GM19025 (cell line): ENCODE measurements at regions not wholly inside any gene's neighbourhood (a gene's known extent, or its start where the extent isn't known, plus 50 kb on each side); places are given as distances from the start of the nearest gene placed in this dataset.
A peak's percentile ranks its signal among the peaks of the same experiment; 100 is the strongest.

ENCODE experiments used
- ATAC-seq: cut with Tn5 transposase; IDR thresholded peaks from one replicate; pipeline ENCODE4 v1.9.1; 2021; ENCODE audit warnings: mild to moderate bottlenecking, low read depth, moderate library complexity; ENCODE audit not compliant: unreplicated experiment

DNA sequence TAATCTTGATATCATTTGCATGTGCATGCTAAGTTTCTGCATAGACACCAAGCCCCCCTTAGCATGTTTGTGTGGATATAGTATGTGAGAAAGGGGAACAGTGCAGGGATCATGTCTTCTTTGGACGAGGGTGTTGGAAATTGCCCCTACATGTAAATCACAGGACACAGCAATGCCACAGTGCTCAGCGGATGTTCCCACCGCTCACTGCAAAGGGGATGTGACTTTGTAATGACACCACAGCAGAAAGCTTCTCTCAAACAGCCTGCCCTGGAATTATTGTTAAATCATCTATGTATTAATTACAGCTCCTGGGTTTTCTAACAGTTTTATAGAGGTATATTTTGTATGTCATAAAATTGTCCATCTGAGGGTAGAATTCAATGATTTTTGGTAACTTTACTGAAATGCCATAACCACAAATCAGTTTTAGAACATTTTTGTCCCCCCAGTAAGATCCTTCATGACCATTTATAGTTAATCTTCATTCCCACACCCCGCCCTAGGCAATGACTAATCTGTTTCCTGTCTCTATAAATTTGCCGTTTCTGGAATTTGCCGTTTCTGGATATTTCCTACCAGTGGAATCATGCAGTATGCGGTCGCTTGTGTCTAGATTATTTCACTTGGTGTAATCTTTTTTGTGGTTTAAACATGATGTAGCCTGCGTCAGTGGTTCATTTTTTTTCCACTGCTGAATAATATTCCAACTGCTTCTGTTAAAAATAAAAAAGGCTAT lies 648.5 kb upstream of the WWC1 start:
- no peak for ATAC-seq

GRCh38 chr5:167643631-167644280 lies 647.7 kb upstream of the WWC1 start:
- ATAC-seq: no peak

GRCh38 chr5:167644619-167645018 lies 646.8 kb upstream of the WWC1 start:
- no peak for ATAC-seq

- no peak for ATAC-seq
Observed at GRCh38 chr5:167649471-167649870, 642.0 kb upstream of the WWC1 start.

- no peak for ATAC-seq
Observed at GRCh38 chr5:167652690-167653089, 638.8 kb upstream of the WWC1 start.

DNA sequence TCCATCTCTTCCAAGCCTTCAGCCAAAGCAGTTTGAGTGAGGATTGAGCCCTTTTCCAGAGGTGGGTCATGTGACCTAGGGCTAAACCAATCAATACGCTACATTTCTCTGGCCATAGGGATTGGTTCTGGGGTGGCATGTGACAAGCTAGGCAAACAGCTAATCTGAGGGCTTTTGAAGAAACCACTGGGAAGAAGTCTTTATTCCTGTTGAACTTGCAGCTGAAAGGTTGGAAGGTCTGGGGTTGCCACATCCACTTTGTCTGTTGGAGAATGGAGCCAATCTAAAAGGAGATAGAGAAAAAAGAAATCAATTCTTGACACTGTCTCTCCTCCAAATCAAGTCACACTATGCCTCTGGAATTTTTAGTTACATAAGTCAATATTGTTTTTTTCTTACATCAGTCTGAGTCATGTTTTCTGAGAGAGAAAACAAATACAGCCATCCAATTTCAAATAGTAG lies 637.8 kb upstream of the WWC1 start:
- ATAC-seq: no peak

- no peak for ATAC-seq
Observed at GRCh38 chr5:167657016-167657415, 634.4 kb upstream of the WWC1 start.

DNA sequence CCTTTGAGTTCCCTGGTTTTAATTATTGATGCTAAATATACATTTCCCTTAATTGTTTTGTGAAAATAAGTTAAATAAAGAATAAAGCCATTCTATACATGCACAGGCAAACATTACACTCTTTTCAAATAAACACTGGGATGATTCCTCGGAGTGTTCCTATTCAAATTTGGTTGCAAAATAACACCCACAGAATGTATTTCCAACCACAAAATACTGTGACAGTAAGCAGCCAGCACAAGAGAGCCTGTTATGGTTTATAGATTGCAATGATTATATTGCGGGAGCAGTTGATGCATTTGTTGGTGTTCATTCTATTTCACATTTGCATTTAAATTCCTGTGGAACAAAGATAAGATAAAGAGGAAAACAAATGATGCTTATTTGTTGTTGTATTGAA lies 632.6 kb upstream of the WWC1 start:
- ATAC-seq: no peak

DNA sequence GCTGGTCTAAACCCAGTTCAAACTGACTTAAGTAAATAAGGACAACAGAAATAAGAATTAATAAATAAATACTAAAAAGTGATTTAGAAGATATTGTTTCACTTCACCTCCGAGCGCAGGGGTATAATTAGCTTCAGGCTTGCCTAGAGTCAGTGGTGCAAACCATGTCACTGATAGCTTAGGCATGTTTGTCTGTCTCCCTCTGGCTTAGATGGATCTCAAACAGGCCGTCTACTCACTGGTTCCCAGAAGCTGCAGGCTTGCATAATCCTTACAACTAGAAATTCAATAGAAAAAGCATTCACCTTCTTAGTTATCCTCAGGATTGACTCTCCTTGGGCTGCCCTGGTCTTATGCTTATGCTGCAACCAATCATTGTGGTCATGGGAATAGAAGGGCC lies 629.8 kb upstream of the WWC1 start:
- ATAC-seq: no peak

DNA sequence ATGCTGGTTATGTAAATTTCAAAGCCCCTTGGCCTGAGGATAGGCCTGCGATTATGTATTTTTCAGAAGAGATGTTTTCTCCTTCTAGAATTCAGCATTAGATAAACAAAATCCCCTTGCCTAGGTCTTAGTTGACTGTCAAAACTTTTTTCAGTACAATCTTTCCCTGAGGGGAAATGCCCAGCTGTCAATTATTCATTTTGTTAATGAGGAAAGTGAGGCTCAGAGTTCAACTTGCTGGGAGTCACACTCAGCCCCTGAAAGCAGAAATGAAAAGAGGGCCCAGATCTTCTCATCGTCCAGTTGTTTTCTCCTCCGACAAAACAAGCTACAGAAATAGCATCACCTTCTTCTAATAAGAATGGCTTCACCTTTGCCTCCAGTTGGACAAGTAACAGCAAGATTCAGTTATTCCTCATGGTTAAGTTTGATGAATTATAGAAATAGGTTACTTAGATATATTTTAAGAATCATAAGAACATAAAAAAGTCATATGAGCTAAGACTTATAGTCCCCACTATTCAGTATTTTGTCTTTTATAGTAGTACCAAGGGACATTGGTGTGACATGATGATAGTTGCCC lies 627.1 kb upstream of the WWC1 start:
- peak; percentile 83 for ATAC-seq

- no peak for ATAC-seq
Observed at GRCh38 chr5:167665841-167666375, 625.5 kb upstream of the WWC1 start.

DNA sequence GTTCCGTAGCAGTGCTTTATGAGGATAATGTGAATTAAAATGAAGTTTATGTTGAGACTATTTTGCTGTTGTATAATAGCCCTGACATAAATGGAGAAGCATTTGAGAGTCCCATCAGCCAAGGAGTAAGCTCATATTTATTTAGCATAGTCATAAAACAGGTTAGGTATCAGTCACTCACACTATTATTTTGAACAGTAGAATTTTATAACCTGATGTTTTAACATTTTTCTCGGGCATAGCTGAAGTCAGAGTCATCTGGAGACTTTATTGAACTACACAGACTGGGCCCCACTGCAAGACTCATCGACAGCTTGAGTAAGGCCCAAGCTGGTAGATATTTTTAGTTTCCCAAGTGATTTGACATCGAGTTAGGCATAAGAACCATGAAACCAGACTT lies 620.3 kb upstream of the WWC1 start:
- no peak for ATAC-seq

DNA sequence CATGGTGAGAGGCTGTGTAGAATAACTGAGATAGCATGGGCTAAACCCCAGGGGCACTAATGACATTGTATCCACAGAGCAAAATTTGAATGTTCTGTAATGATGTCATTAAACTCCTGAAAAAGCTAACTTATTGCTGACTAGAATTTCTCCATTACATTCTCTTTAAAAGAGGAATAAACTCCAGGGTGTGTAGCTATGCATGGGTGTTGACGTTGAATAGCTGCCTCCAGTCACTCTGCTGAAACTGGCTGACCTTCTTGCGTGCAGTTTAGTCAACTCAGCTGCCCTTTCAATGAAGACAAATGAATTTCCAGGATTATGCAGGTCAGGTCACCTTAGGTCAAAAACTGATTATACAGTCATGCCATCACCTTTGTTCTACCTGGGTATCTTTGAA lies 617.5 kb upstream of the WWC1 start:
- ATAC-seq: no peak

DNA sequence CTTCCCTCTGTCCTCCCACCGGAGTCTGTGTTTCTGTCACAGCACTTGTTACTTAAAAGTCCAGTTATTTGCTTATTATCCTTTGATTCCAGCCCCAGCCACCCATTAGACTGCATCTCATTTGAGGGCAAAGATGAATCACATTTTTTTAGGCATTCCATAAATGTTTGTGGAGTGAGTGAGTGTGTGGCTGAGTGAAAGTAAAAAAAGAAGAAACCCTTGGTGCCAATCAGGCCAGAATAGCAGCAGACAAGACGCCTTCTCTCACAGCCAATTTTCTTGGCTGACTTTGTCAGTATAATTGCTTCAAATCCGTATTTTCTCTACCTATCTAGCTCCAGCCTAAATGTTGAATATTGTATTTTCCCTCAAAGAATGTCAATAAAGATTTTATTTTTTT lies 613.0 kb upstream of the WWC1 start:
- no peak for ATAC-seq

DNA sequence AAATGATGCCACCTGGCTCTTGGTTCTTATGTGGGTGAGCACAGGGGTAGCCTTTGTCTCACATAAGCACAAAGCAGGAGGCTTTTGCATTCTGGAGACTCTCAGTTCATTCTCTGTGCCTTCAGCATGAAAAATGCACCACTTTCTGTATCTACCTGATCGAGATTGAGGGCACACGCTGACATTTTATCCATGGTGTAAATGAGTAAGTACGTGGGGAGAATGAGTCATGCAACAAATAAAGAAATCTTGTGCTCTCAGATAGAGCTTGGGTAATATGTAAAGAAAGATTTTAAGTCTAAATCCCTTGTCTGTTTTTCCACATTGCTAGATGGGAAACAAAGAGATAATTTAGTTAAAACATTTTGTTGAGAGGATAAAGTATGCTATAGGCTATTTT lies 607.2 kb upstream of the WWC1 start:
- no peak for ATAC-seq

GRCh38 chr5:167688341-167689130 lies 602.9 kb upstream of the WWC1 start:
- ATAC-seq: no peak

GRCh38 chr5:167694325-167695147 lies 596.9 kb upstream of the WWC1 start:
- ATAC-seq: no peak

GRCh38 chr5:167696558-167697314 lies 594.7 kb upstream of the WWC1 start:
- no peak for ATAC-seq

GRCh38 chr5:167699432-167699831 lies 592.0 kb upstream of the WWC1 start:
- no peak for ATAC-seq
